Myocyte (in vitro differentiated cells): ENCODE measurements at regions not wholly inside any gene's neighbourhood (a gene's known extent, or its start where the extent isn't known, plus 50 kb on each side); places are given as distances from the start of the nearest gene placed in this dataset.
A peak's percentile ranks its signal among the peaks of the same experiment; 100 is the strongest.
"Not testable (repeated sequence)": the region's sequence is repeated elsewhere in the genome, so short reads cannot be mapped to it uniquely, and the experiment has no call there.

Experiments
- DNase-seq: peaks from one replicate; pipeline ENCODE4 v3.0.0-alpha.2; 2012; ENCODE audit warnings: low read depth

- no peak for DNase-seq
Observed at GRCh38 chr1:239112101-239112935, 274.1 kb upstream of the CHRM3 start.

GRCh38 chr1:239107676-239108075, 278.7 kb upstream of the CHRM3 start:
- DNase-seq: no peak

DNA sequence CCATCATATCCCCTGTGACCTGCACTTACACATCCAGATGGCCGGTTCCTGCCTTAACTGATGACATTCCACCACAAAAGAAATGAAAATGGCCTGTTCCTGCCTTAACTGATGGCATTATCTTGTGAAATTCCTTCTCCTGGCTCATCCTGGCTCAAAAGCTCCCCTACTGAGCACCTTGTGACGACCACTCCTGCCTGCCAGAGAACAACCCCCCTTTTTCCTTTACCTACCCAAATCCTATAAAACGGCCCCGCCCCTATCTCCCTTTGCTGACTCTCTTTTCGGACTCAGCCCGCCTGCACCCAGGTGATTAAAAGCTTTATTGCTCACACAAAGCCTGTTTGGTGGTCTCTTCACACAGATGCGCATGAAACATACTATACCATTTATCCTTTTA, 279.7 kb upstream of the CHRM3 start:
- DNase-seq: not testable (repeated sequence)

DNA sequence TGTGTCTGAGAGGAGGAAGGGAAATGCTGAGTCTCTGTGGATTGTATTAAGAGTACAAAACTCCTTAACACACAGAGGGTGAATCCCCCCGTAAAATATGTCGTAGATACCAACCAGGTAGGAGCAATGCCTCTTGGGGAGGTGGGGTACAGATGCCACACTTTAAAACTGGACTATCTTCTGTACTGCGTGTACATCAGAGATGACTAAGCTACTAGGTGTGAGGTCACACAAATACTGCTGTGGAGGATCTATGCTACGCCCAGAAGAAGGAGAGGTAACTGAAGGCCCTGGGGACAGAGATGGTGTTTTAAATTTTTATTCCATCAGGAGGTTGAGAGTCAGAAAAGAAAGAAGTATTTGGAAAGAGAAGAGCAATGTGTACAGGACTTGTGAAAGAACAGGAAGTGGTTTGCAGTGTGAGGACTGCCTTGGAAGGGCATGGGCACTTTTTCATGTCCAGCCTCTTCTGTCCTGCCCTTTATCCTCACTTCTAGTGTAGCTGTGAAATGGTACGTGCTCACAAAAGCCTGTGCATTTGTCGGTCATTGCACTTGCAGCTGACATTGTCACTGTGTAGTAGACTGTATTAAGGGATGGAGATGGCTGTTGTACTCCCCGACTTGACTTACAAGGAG, 287.8 kb upstream of the CHRM3 start:
- DNase-seq: no peak

GRCh38 chr1:239091537-239091936, 294.8 kb upstream of the CHRM3 start:
- DNase-seq: no peak

DNA sequence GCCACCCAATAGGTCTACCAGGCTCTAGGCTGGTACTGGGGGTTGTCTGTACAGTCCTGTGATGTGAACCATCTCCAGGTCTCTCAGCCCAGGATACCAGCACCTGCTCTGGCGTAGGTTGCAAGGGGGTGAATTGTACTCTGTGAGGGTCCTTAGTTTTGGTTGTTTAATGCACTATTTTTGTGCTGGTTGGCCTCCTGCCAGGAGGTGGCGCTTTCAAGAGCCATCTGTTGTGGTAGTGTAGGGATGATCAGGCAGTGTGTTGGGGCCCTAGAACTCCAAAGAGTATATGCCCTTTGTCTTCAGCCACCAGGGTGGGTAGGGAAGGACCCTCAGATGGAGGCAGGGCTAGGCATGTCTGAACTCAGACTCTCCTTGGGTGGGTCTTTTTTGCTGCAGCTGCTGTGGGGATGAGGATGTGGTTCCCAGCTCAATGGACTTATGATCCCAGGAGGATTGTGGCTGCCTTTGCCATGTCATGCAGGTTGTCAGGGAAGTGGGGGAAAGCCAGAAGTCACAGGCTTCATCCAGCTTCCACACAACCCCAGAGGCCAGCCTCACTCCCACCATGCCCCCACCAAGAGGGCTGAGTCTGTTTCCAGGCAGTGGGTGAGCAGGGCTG, 301.8 kb upstream of the CHRM3 start:
- DNase-seq: peak; percentile 29

DNA sequence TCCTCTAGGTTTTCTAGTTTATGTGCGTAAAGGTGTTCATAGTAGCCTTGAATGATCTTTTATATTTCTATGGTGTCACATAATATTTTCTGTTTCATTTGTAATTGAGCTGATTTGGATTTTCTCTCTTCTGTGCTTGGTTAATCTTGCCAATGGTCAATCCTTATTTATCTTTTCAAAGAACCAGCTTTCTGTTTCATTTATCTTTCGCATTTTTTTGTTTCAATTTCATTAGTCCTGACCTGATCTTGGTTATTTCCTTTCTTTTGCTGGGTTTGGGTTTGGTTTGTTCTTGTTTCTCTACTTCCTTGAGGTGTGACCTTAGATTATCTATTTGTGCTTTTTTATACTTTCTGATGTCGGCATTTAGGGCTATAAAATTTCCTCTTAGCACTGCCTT, 304.4 kb upstream of the CHRM3 start:
- not testable (repeated sequence) for DNase-seq

DNA sequence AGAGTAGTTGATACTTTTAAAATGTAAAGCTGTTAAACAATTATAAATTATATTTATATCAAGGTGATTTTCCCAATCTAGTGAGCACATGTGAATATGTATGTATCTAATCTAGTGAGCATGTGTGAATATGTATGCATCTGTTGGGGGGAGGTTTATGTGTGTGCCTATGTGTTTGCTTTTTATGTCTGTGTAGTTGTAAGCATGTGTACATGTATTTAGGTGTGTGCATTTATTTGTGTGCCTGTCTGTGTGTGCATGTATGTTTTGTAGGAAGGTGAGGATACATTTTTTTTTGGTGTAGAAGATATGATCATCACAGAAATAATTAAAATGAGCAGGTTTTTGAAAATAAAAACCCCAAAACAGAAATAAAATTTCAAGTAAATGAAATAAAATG, 318.9 kb upstream of the CHRM3 start:
- DNase-seq: no peak

DNA sequence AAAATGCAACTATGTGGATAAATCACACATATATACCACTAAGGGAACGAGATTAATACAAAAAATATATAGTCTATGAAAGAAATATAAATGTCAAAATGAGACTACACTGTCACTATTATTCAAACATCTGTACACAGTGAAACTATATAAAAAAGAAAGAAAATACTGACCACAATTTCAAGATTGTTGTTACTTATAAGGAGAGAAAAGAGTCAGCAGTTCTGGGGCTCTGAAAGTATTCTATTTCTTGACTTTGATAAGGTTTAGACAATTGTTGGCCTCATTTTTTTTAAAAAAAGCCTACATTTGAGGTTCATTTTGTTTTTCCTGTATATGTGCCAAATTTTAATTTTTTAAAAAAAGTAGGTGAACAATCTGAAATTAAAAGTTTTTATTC, 319.3 kb upstream of the CHRM3 start:
- DNase-seq: no peak

GRCh38 chr1:239061770-239062169, 324.6 kb upstream of the CHRM3 start:
- no peak for DNase-seq

DNA sequence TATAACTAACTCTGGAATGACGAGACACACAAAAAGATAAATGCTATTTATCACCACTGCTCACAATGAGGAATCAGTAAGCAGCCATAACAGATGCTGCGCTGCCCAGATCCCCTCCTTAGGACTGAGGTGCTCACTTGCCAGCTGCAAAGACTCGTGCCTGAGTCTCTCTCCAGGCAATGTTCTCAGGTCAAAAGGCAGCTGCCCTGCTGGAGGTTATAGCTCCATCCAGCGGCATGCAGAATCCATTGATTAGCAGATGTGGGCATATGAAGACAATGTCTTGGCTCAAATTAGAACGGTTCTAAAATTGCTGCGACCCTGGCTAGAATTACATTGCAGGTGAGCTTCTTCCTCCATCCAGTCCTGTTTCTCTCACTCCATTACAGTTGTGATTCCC, 328.2 kb upstream of the CHRM3 start:
- DNase-seq: no peak

DNA sequence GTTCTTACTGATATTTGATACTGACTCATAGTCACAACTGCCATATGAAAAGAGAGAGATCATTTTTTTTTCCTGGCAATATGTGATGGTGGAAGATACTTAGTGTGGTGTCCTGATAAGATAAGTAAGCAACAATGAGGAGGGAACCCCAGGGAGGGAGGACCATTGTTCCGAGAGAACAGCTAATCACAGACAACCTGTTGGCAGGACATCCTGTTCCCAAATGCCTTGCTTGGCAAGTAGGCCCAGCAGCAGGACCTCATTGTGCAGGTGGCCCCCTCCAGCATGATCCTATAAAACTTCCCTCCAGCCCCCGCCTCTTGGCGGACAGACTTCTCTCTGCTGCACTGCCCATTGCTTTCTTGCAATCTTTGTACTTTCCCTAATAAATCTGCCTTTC, 329.4 kb upstream of the CHRM3 start:
- no peak for DNase-seq

- no peak for DNase-seq
Observed at GRCh38 chr1:239053279-239053678, 333.1 kb upstream of the CHRM3 start.

GRCh38 chr1:239049571-239049970, 336.8 kb upstream of the CHRM3 start:
- DNase-seq: no peak

GRCh38 chr1:239044829-239045228, 341.5 kb upstream of the CHRM3 start:
- no peak for DNase-seq

- DNase-seq: no peak
Observed at GRCh38 chr1:239040523-239040922, 345.8 kb upstream of the CHRM3 start.

DNA sequence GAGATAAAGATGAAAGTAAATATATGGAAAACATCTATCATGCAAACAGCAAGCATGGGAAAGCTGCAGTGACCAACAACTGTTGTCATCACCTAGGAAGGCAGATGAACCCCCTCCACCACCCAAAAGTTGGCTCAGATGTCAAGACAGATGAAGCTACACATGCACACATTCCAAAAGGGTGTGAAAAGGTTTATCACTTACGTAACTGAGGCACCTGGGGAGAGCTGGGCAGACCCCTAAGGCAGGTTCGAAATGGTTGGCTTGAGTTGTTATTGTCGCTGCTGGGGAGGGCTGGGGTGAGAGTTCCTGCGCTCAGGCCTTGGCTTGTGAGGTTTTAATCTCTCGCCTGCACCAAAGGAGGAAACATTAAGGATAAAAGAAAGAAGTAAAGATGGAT, 355.1 kb upstream of the CHRM3 start:
- no peak for DNase-seq

DNA sequence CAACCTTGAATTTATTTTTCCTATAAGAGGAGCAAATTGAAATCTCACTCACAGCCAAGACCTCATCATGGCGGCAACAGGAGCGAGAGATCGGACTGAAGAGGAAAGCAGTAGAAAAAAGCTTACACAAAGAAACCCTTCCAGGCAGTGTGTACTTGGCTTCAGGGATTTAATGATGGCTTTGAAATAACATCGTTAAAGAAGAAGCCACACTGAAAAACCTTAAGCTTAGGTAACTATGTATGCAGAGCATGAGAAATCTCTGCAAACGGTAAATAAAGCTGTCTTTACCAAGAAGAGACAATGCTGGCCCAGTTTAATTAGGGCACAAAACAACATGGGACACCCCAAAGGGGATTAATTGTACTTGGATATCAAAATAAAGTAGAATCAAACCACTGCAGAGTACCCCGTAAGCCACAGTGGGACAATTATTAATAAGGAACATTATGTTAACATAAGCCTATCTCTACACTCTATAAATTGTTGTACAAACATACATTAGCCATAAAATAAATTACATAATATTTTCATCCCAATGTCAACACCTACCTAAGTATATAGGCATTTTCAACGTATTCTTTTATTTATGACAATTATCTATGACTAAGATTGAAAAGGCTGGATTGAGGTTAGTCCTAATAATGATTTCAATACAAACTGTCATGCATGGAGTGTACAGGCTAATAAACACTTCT, 360.2 kb upstream of the CHRM3 start:
- no peak for DNase-seq

- DNase-seq: no peak
Observed at GRCh38 chr1:239025223-239025622, 361.1 kb upstream of the CHRM3 start.

GRCh38 chr1:239023732-239024360, 362.5 kb upstream of the CHRM3 start:
- no peak for DNase-seq

GRCh38 chr1:239016337-239016736, 370.0 kb upstream of the CHRM3 start:
- no peak for DNase-seq
